Fibroblast of lung (primary cell): ENCODE measurements at regions not wholly inside any gene's neighbourhood (a gene's known extent, or its start where the extent isn't known, plus 50 kb on each side); places are given as distances from the start of the nearest gene placed in this dataset.
"Not testable (repeated sequence)": the region's sequence is repeated elsewhere in the genome, so short reads cannot be mapped to it uniquely, and the experiment has no call there.

Experiments used
- DNase-seq, 2 donors: peaks; one replicate each; pipeline versions ENCODE4 v3.0.0 to v3.0.0-alpha.2; 2010; ENCODE audit warnings: low read depth in 2 of 2
- H2AFZ ChIP-seq: 2 replicates; pipeline ENCODE4 v1.5.1; 2012; ENCODE audit warnings: low read length, control low read depth, inconsistent platforms
- H3K27ac ChIP-seq: 2 replicates; pipeline ENCODE4 v1.5.1; 2011; ENCODE audit warnings: low read length, control low read depth; ENCODE audit not compliant: insufficient read depth
- H3K27me3 ChIP-seq: 2 replicates; pipeline ENCODE4 v1.5.1; 2011; ENCODE audit warnings: mild to moderate bottlenecking, low read length; ENCODE audit not compliant: control insufficient read depth, insufficient read depth
- H3K36me3 ChIP-seq: 2 replicates; pipeline ENCODE4 v1.5.1; 2011; ENCODE audit warnings: low read length; ENCODE audit not compliant: control insufficient read depth, insufficient read depth
- H3K4me1 ChIP-seq: 2 replicates; pipeline ENCODE4 v1.5.1; 2011; ENCODE audit warnings: low read length; ENCODE audit not compliant: control insufficient read depth, insufficient read depth; ENCODE audit errors: extremely low read depth
- H3K4me2 ChIP-seq: 2 replicates; pipeline ENCODE4 v1.5.1; 2011; ENCODE audit warnings: low read length, control low read depth; ENCODE audit not compliant: insufficient read depth; ENCODE audit errors: extremely low read depth
- H3K4me3 ChIP-seq, 4 experiments: fragments of 200-600 bp in 1 of 4; sonication (generic) in 1 of 4; replicated peaks in 1 of 4; 2 replicates each; pipeline ENCODE4 v1.5.1; 2011 to 2016; ENCODE audit warnings: low read length in 4 of 4, low read depth in 3 of 4, mild to moderate bottlenecking in 3 of 4, control low read depth in 2 of 4, inconsistent platforms in 1 of 4, mixed read lengths in 1 of 4; ENCODE audit not compliant: insufficient read depth in 1 of 4; ENCODE audit errors: control extremely low read depth in 1 of 4
- H3K79me2 ChIP-seq: 2 replicates; pipeline ENCODE4 v1.5.1; 2012; ENCODE audit warnings: mild to moderate bottlenecking, low read length, inconsistent platforms; ENCODE audit not compliant: control insufficient read depth, insufficient read depth
- H3K9ac ChIP-seq: 2 replicates; pipeline ENCODE4 v1.5.1; 2011; ENCODE audit warnings: mild to moderate bottlenecking, low read length, control low read depth; ENCODE audit not compliant: insufficient read depth
- H3K9me3 ChIP-seq: 2 replicates; pipeline ENCODE4 v1.5.1; 2012; ENCODE audit warnings: low read depth, low read length; ENCODE audit not compliant: control insufficient read depth, insufficient read depth
- H4K20me1 ChIP-seq: 2 replicates; pipeline ENCODE4 v1.5.1; 2011; ENCODE audit warnings: low read length; ENCODE audit not compliant: control insufficient read depth, insufficient read depth; ENCODE audit errors: extremely low read depth

- H3K79me2 ChIP-seq, H3K4me2 ChIP-seq, H3K27ac ChIP-seq, H2AFZ ChIP-seq, H3K9ac ChIP-seq, H3K36me3 ChIP-seq, H3K27me3 ChIP-seq, DNase-seq, H3K4me1 ChIP-seq, H3K9me3 ChIP-seq, H3K4me3 ChIP-seq, H4K20me1 ChIP-seq: not testable (repeated sequence)
Measured at GRCh38 chr3:130151555-130151954, 69.9 kb downstream of the ALG1L2 start.

GRCh38 chr3:130153247-130153646 is 71.6 kb downstream of the ALG1L2 start:
- H3K4me2 ChIP-seq, H3K9ac ChIP-seq, H2AFZ ChIP-seq, H3K4me3 ChIP-seq, H3K27ac ChIP-seq, H3K27me3 ChIP-seq, H4K20me1 ChIP-seq, H3K79me2 ChIP-seq, H3K9me3 ChIP-seq, H3K36me3 ChIP-seq, H3K4me1 ChIP-seq: not testable (repeated sequence)
- DNase-seq = peak in 1 of 2 donors; percentile 2

- H3K4me1 ChIP-seq, H4K20me1 ChIP-seq, H3K36me3 ChIP-seq, H2AFZ ChIP-seq, H3K27me3 ChIP-seq, H3K9me3 ChIP-seq, H3K27ac ChIP-seq, H3K9ac ChIP-seq, H3K79me2 ChIP-seq, DNase-seq, H3K4me3 ChIP-seq, H3K4me2 ChIP-seq: not testable (repeated sequence)
Measured at GRCh38 chr3:130155464-130155863, 73.8 kb downstream of the ALG1L2 start.

GRCh38 chr3:130166856-130167255 is 85.2 kb downstream of the ALG1L2 start:
- not testable (repeated sequence) for H3K27ac ChIP-seq, H3K4me3 ChIP-seq, H3K36me3 ChIP-seq, H3K79me2 ChIP-seq, H4K20me1 ChIP-seq, H3K9ac ChIP-seq, H3K4me1 ChIP-seq, H3K27me3 ChIP-seq, H3K9me3 ChIP-seq, H2AFZ ChIP-seq, H3K4me2 ChIP-seq, DNase-seq

GRCh38 chr3:130175195-130175594 is 93.6 kb downstream of the ALG1L2 start:
- H3K27me3 ChIP-seq, H3K79me2 ChIP-seq, DNase-seq, H3K4me2 ChIP-seq, H3K36me3 ChIP-seq, H2AFZ ChIP-seq, H3K4me1 ChIP-seq, H3K27ac ChIP-seq, H4K20me1 ChIP-seq, H3K9me3 ChIP-seq, H3K9ac ChIP-seq, H3K4me3 ChIP-seq: not testable (repeated sequence)

- not testable (repeated sequence) for DNase-seq, H3K79me2 ChIP-seq, H4K20me1 ChIP-seq, H2AFZ ChIP-seq, H3K4me3 ChIP-seq, H3K4me2 ChIP-seq, H3K9ac ChIP-seq, H3K36me3 ChIP-seq, H3K4me1 ChIP-seq, H3K9me3 ChIP-seq, H3K27ac ChIP-seq, H3K27me3 ChIP-seq
Measured at GRCh38 chr3:130176476-130177256, 95.0 kb downstream of the ALG1L2 start.

GRCh38 chr3:130178835-130179234 is 97.2 kb downstream of the ALG1L2 start:
- H3K9me3 ChIP-seq, H3K36me3 ChIP-seq, H4K20me1 ChIP-seq, H3K9ac ChIP-seq, H2AFZ ChIP-seq, H3K27ac ChIP-seq, H3K4me2 ChIP-seq, H3K4me3 ChIP-seq, H3K4me1 ChIP-seq, H3K79me2 ChIP-seq, H3K27me3 ChIP-seq: not testable (repeated sequence)
- DNase-seq = peak in 1 of 2 donors; percentile 10
